ENCODE measurements at regions not wholly inside any gene's neighbourhood (a gene's known extent, or its start where the extent isn't known, plus 50 kb on each side); places are given as distances from the start of the nearest gene placed in this dataset.

DNA sequence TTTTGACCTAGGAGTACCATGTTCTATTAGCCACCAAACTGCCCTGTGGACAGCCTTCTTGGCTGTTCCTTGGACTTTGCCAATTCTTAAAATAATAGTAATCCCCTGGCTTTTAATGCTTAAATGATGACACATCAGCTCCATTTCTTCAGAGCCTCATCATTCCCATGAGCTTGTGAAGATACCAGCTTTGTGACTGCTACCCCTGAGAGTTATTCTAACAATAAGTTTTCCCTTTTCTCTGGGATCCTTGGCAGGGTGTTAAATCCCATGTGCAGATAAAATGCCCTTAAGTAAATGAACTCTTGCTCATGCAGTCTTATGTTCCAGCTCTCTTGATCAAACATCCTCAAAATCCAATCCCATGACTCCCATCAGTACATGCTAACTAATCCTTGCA is 415.3 kb downstream of the CETN3 start:
- TF ChIP-seq EP300 (IDR thresholded peaks at IDR 0.05) (no peak), POLR2A (IDR thresholded peaks at IDR 0.05) (no peak), POLR2AphosphoS5 (IDR thresholded peaks at IDR 0.05) (no peak), CTCF (IDR thresholded peaks at IDR 0.05) (no peak)
- no peak overlapping the region for H3K27ac ChIP-seq
- no peaks in the 10 kb centered on the region for H3K27me3 ChIP-seq
- no peaks in the 10 kb centered on the region for H3K4me1 ChIP-seq
- H3K9me3 ChIP-seq = no peaks in the 10 kb centered on the region
- DNase-seq (ENCODE audit: low spot score in 2 of 2) = no peak
- H3K4me3 ChIP-seq = no peak overlapping the region
- H3K36me3 ChIP-seq = no peaks in the 10 kb centered on the region

- Histone ChIP-seq H3K9me3 (no peaks in the 10 kb centered on the region), H3K4me1 (no peaks in the 10 kb centered on the region), H3K36me3 (no peaks in the 10 kb centered on the region), H3K27ac (no peak overlapping the region), H3K27me3 (no peaks in the 10 kb centered on the region), H3K4me3 (no peak overlapping the region)
- no peak for DNase-seq (ENCODE audit: low spot score in 2 of 2)
- 98% methylated on average over 3 of the region's 3 CpGs for WGBS
- no peak for TF ChIP-seq POLR2A (IDR thresholded peaks at IDR 0.05)
- TF ChIP-seq POLR2AphosphoS5 (IDR thresholded peaks at IDR 0.05) = no peak
- no peak for TF ChIP-seq EP300 (IDR thresholded peaks at IDR 0.05)
- no peak for TF ChIP-seq CTCF (IDR thresholded peaks at IDR 0.05)
Measured at GRCh38 chr5:89992201-89992600, 417.4 kb downstream of the CETN3 start.

DNA sequence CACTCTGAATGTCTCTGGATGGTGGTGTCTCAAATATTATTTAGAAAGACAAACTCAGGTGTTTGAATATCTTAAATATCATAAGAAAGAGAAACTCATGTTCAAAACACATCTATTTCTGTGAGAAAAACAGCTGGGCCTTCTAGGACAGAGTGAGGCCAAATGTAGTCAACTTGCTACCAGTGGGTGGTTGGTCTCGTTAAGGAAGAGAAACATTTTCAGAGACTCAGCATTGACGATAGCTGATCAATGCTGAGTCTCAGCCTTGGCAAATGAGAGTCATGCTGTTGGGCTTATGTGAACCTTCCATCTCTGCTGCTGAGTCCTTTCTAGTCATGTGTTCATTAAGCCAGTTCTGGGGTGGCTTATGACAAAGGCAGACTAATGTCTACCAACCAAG is 418.0 kb downstream of the CETN3 start:
- H3K36me3 ChIP-seq = no peaks in the 10 kb centered on the region
- H3K27ac ChIP-seq = no peak overlapping the region
- 94% methylated on average over 2 of the region's 2 CpGs for WGBS
- no peaks in the 10 kb centered on the region for H3K4me1 ChIP-seq
- TF ChIP-seq POLR2AphosphoS5 (IDR thresholded peaks at IDR 0.05) = no peak
- TF ChIP-seq EP300 (IDR thresholded peaks at IDR 0.05) = no peak
- no peak for TF ChIP-seq CTCF (IDR thresholded peaks at IDR 0.05)
- no peak for TF ChIP-seq POLR2A (IDR thresholded peaks at IDR 0.05)
- no peaks in the 10 kb centered on the region for H3K27me3 ChIP-seq
- no peak overlapping the region for H3K4me3 ChIP-seq
- H3K9me3 ChIP-seq = no peaks in the 10 kb centered on the region
- DNase-seq (ENCODE audit: low spot score in 2 of 2) = no peak

GRCh38 chr5:89989776-89990175 is 419.8 kb downstream of the CETN3 start:
- H3K36me3 ChIP-seq = no peaks in the 10 kb centered on the region
- no peaks in the 10 kb centered on the region for H3K9me3 ChIP-seq
- H3K4me1 ChIP-seq = no peaks in the 10 kb centered on the region
- H3K27me3 ChIP-seq = no peaks in the 10 kb centered on the region
- no peak overlapping the region for H3K27ac ChIP-seq
- no peak for DNase-seq (ENCODE audit: low spot score in 2 of 2)
- TF ChIP-seq POLR2A (IDR thresholded peaks at IDR 0.05) (no peak), CTCF (IDR thresholded peaks at IDR 0.05) (no peak), EP300 (IDR thresholded peaks at IDR 0.05) (no peak), POLR2AphosphoS5 (IDR thresholded peaks at IDR 0.05) (no peak)
- H3K4me3 ChIP-seq = no peak overlapping the region

GRCh38 chr5:89988998-89989655 is 420.4 kb downstream of the CETN3 start:
- no peak overlapping the region for H3K27ac ChIP-seq
- 70% methylated on average over 5 of the region's 5 CpGs for WGBS

More at GRCh38 chr5:89988998-89989655, 420.4 kb downstream of the CETN3 start:
- no peaks in the 10 kb centered on the region for H3K4me1 ChIP-seq
- no peaks in the 10 kb centered on the region for H3K9me3 ChIP-seq
- H3K27me3 ChIP-seq = no peaks in the 10 kb centered on the region
- DNase-seq (ENCODE audit: low spot score in 2 of 2) = no peak
- no peak overlapping the region for H3K4me3 ChIP-seq
- H3K36me3 ChIP-seq = no peaks in the 10 kb centered on the region
- TF ChIP-seq POLR2AphosphoS5 (IDR thresholded peaks at IDR 0.05) (no peak), CTCF (IDR thresholded peaks at IDR 0.05) (no peak), EP300 (IDR thresholded peaks at IDR 0.05) (no peak), POLR2A (IDR thresholded peaks at IDR 0.05) (no peak)
